ENCODE measurements at regions not wholly inside any gene's neighbourhood (a gene's known extent, or its start where the extent isn't known, plus 50 kb on each side); places are given as distances from the start of the nearest gene placed in this dataset.
"Not testable (repeated sequence)": the region's sequence is repeated elsewhere in the genome, so short reads cannot be mapped to it uniquely, and the experiment has no call there.

- Histone ChIP-seq H3K9ac (ENCODE audit: low read depth, low read length) (no peak overlapping the region), H3K36me3 (ENCODE audit: insufficient read depth, low read length) (no peaks in the 10 kb centered on the region), H3K9me3 (ENCODE audit: insufficient read depth, low read depth, low read length) (no peaks in the 10 kb centered on the region), H3K4me1 (ENCODE audit: insufficient read depth, low read length) (no peaks in the 10 kb centered on the region), H3K4me3 (ENCODE audit: low read length) (no peak overlapping the region), H3K27me3 (ENCODE audit: insufficient read depth, low read length) (no peaks in the 10 kb centered on the region), H3K27ac (ENCODE audit: low read depth, low read length) (no peak overlapping the region)
- 72% methylated on average over 6 of the region's 6 CpGs for WGBS
These were observed 164.3 kb upstream of the CXCR4 start for GRCh38 chr2:136282251-136282650.

- H3K9me3 ChIP-seq (ENCODE audit: insufficient read depth, low read depth, low read length) = no peaks in the 10 kb centered on the region
- H3K9ac ChIP-seq (ENCODE audit: low read depth, low read length) = no peak overlapping the region
- H3K27ac ChIP-seq (ENCODE audit: low read depth, low read length) = no peak overlapping the region
- no peak overlapping the region for H3K4me3 ChIP-seq (ENCODE audit: low read length)
- no peaks in the 10 kb centered on the region for H3K27me3 ChIP-seq (ENCODE audit: insufficient read depth, low read length)
- H3K4me1 ChIP-seq (ENCODE audit: insufficient read depth, low read length) = no peaks in the 10 kb centered on the region
- 92% methylated on average over 17 of the region's 17 CpGs for WGBS
- no peaks in the 10 kb centered on the region for H3K36me3 ChIP-seq (ENCODE audit: insufficient read depth, low read length)
These were observed 163.5 kb upstream of the CXCR4 start for GRCh38 chr2:136281281-136282114.

GRCh38 chr2:136266346-136266745 lies 148.4 kb upstream of the CXCR4 start:
- H3K36me3 ChIP-seq (ENCODE audit: insufficient read depth, low read length); H3K9ac ChIP-seq (ENCODE audit: low read depth, low read length); H3K4me3 ChIP-seq (ENCODE audit: low read length); H3K4me1 ChIP-seq (ENCODE audit: insufficient read depth, low read length); H3K9me3 ChIP-seq (ENCODE audit: insufficient read depth, low read depth, low read length); H3K27ac ChIP-seq (ENCODE audit: low read depth, low read length); H3K27me3 ChIP-seq (ENCODE audit: insufficient read depth, low read length): not testable (repeated sequence)
- 52% methylated on average over 4 of the region's 4 CpGs for WGBS

- no peaks in the 10 kb centered on the region for H3K4me1 ChIP-seq (ENCODE audit: insufficient read depth, low read length)
- WGBS = 91% methylated on average over 2 of the region's 3 CpGs
- H3K36me3 ChIP-seq (ENCODE audit: insufficient read depth, low read length) = no peaks in the 10 kb centered on the region
- H3K9ac ChIP-seq (ENCODE audit: low read depth, low read length) = no peak overlapping the region
- no peak overlapping the region for H3K4me3 ChIP-seq (ENCODE audit: low read length)
- H3K27me3 ChIP-seq (ENCODE audit: insufficient read depth, low read length) = no peaks in the 10 kb centered on the region
- no peaks in the 10 kb centered on the region for H3K9me3 ChIP-seq (ENCODE audit: insufficient read depth, low read depth, low read length)
- no peak overlapping the region for H3K27ac ChIP-seq (ENCODE audit: low read depth, low read length)
These were observed 141.6 kb upstream of the CXCR4 start for GRCh38 chr2:136259551-136259950.

GRCh38 chr2:136257893-136258292 lies 139.9 kb upstream of the CXCR4 start:
- Histone ChIP-seq H3K4me1 (ENCODE audit: insufficient read depth, low read length) (no peaks in the 10 kb centered on the region), H3K9me3 (ENCODE audit: insufficient read depth, low read depth, low read length) (no peaks in the 10 kb centered on the region), H3K27me3 (ENCODE audit: insufficient read depth, low read length) (no peaks in the 10 kb centered on the region), H3K36me3 (ENCODE audit: insufficient read depth, low read length) (no peaks in the 10 kb centered on the region), H3K9ac (ENCODE audit: low read depth, low read length) (no peak overlapping the region), H3K27ac (ENCODE audit: low read depth, low read length) (no peak overlapping the region), H3K4me3 (ENCODE audit: low read length) (no peak overlapping the region)
- WGBS = 100% methylated on average over 1 of the region's 1 CpG

- no peaks in the 10 kb centered on the region for H3K36me3 ChIP-seq (ENCODE audit: insufficient read depth, low read length)
- H3K9ac ChIP-seq (ENCODE audit: low read depth, low read length) = no peak overlapping the region
- no peak overlapping the region for H3K27ac ChIP-seq (ENCODE audit: low read depth, low read length)
- no peaks in the 10 kb centered on the region for H3K9me3 ChIP-seq (ENCODE audit: insufficient read depth, low read depth, low read length)
- WGBS = 83% methylated on average over 9 of the region's 9 CpGs
- no peaks in the 10 kb centered on the region for H3K27me3 ChIP-seq (ENCODE audit: insufficient read depth, low read length)
- no peak overlapping the region for H3K4me3 ChIP-seq (ENCODE audit: low read length)
- no peaks in the 10 kb centered on the region for H3K4me1 ChIP-seq (ENCODE audit: insufficient read depth, low read length)
These were observed 137.9 kb upstream of the CXCR4 start for GRCh38 chr2:136255648-136256461.

- H3K4me1 ChIP-seq (ENCODE audit: insufficient read depth, low read length) = no peaks in the 10 kb centered on the region
- no peaks in the 10 kb centered on the region for H3K9me3 ChIP-seq (ENCODE audit: insufficient read depth, low read depth, low read length)
- WGBS = 100% methylated on average over 1 of the region's 3 CpGs
- H3K27ac ChIP-seq (ENCODE audit: low read depth, low read length) = no peak overlapping the region
- H3K36me3 ChIP-seq (ENCODE audit: insufficient read depth, low read length) = no peaks in the 10 kb centered on the region
- no peak overlapping the region for H3K4me3 ChIP-seq (ENCODE audit: low read length)
- H3K27me3 ChIP-seq (ENCODE audit: insufficient read depth, low read length) = no peaks in the 10 kb centered on the region
- H3K9ac ChIP-seq (ENCODE audit: low read depth, low read length) = no peak overlapping the region
These were observed 137.2 kb upstream of the CXCR4 start for GRCh38 chr2:136255127-136255526.

- no peaks in the 10 kb centered on the region for H3K4me1 ChIP-seq (ENCODE audit: insufficient read depth, low read length)
- WGBS = 93% methylated on average over 2 of the region's 3 CpGs
- H3K36me3 ChIP-seq (ENCODE audit: insufficient read depth, low read length) = no peaks in the 10 kb centered on the region
- no peaks in the 10 kb centered on the region for H3K27me3 ChIP-seq (ENCODE audit: insufficient read depth, low read length)
- no peaks in the 10 kb centered on the region for H3K9me3 ChIP-seq (ENCODE audit: insufficient read depth, low read depth, low read length)
- no peak overlapping the region for H3K4me3 ChIP-seq (ENCODE audit: low read length)
- H3K27ac ChIP-seq (ENCODE audit: low read depth, low read length) = no peak overlapping the region
- no peak overlapping the region for H3K9ac ChIP-seq (ENCODE audit: low read depth, low read length)
These were observed 136.7 kb upstream of the CXCR4 start for GRCh38 chr2:136254681-136255080.

GRCh38 chr2:136253288-136254004 lies 135.5 kb upstream of the CXCR4 start:
- H3K9ac ChIP-seq (ENCODE audit: low read depth, low read length) = no peak overlapping the region
- no peaks in the 10 kb centered on the region for H3K9me3 ChIP-seq (ENCODE audit: insufficient read depth, low read depth, low read length)
- WGBS = 93% methylated on average over 6 of the region's 6 CpGs
- H3K36me3 ChIP-seq (ENCODE audit: insufficient read depth, low read length) = no peaks in the 10 kb centered on the region
- H3K4me1 ChIP-seq (ENCODE audit: insufficient read depth, low read length) = no peaks in the 10 kb centered on the region
- H3K27me3 ChIP-seq (ENCODE audit: insufficient read depth, low read length) = no peaks in the 10 kb centered on the region
- no peak overlapping the region for H3K27ac ChIP-seq (ENCODE audit: low read depth, low read length)
- no peak overlapping the region for H3K4me3 ChIP-seq (ENCODE audit: low read length)

- no peak overlapping the region for H3K4me3 ChIP-seq (ENCODE audit: low read length)
- no peaks in the 10 kb centered on the region for H3K9me3 ChIP-seq (ENCODE audit: insufficient read depth, low read depth, low read length)
- H3K4me1 ChIP-seq (ENCODE audit: insufficient read depth, low read length) = no peaks in the 10 kb centered on the region
- no peaks in the 10 kb centered on the region for H3K27me3 ChIP-seq (ENCODE audit: insufficient read depth, low read length)
- H3K36me3 ChIP-seq (ENCODE audit: insufficient read depth, low read length) = no peaks in the 10 kb centered on the region
- H3K9ac ChIP-seq (ENCODE audit: low read depth, low read length) = no peak overlapping the region
- 88% methylated on average over 5 of the region's 5 CpGs for WGBS
- no peak overlapping the region for H3K27ac ChIP-seq (ENCODE audit: low read depth, low read length)
These were observed 134.1 kb upstream of the CXCR4 start for GRCh38 chr2:136251885-136252585.
